SK-N-SH (cell line): ENCODE measurements at regions not wholly inside any gene's neighbourhood (a gene's known extent, or its start where the extent isn't known, plus 50 kb on each side); places are given as distances from the start of the nearest gene placed in this dataset.

Experiments used
- CTCF ChIA-PET: fragments of 300-600, 350-600 bp; formaldehyde crosslinking; extraction: SDS; loops from one replicate; lab custom pipeline; 2021; lab: Yijun Ruan, JAX
- POLR2A ChIA-PET: fragments of 350-600 bp; sonication (Branson Sonifier 250); formaldehyde crosslinking; extraction: SDS; loops from one replicate; lab custom pipeline; 2020; ENCODE audit warnings: antibody characterized with exemption, inconsistent platforms; lab: Yijun Ruan, JAX
- DNase-seq: peaks from one replicate; pipeline ENCODE4 v3.0.0; 2012
- H2AFZ ChIP-seq: fragments of 200-600 bp; sonication (generic); 2 replicates; pipeline ENCODE4 v1.8.1; 2016; ENCODE audit warnings: antibody characterized with exemption, mild to moderate bottlenecking, low read depth
- H3F3A ChIP-seq: fragments of 200-600 bp; sonication (generic); replicated peaks from 2 replicates; pipeline ENCODE3; 2016; ENCODE audit warnings: antibody characterized with exemption, mild to moderate bottlenecking; ENCODE audit not compliant: insufficient read depth
- H3K27ac ChIP-seq, 2 experiments: fragments of 200-500 bp in 1 of 2; fragments of 200-600 bp in 1 of 2; sonication (Bioruptor generic) in 1 of 2; sonication (generic), shearing (Covaris generic) in 1 of 2; 2 replicates each; pipeline versions ENCODE4 v1.5.1 to v1.6.1; 2014 to 2016; ENCODE audit warnings: low read depth in 2 of 2, inconsistent platforms in 1 of 2, low read length in 1 of 2, mild to moderate bottlenecking in 1 of 2, mixed read lengths in 1 of 2
- H3K27me3 ChIP-seq: fragments of 200-600 bp; sonication (generic), shearing (Covaris generic); 2 replicates; pipeline ENCODE4 v1.6.1; 2016; ENCODE audit warnings: mixed run types; ENCODE audit not compliant: insufficient read depth
- H3K36me3 ChIP-seq, 2 experiments: fragments of 200-500 bp in 1 of 2; fragments of 200-600 bp in 1 of 2; sonication (Bioruptor generic) in 1 of 2; sonication (generic) in 1 of 2; replicated peaks in 1 of 2; 2 replicates each; pipeline versions ENCODE3 to v1.5.1; 2014 to 2016; ENCODE audit warnings: low read length in 1 of 2, mild to moderate bottlenecking in 1 of 2; ENCODE audit not compliant: insufficient read depth in 2 of 2, control insufficient read depth in 1 of 2
- H3K4me1 ChIP-seq, 2 experiments: fragments of 200-500 bp in 1 of 2; fragments of 200-600 bp in 1 of 2; sonication (Bioruptor generic) in 1 of 2; sonication (generic), shearing (Covaris generic) in 1 of 2; 2 replicates each; pipeline versions ENCODE4 v1.5.1 to v1.6.1; 2014 to 2016; ENCODE audit warnings: low read depth in 1 of 2, low read length in 1 of 2, mixed run types in 1 of 2; ENCODE audit not compliant: insufficient read depth in 2 of 2, control insufficient read depth in 1 of 2
- H3K4me2 ChIP-seq: fragments of 200-600 bp; sonication (generic), shearing (Covaris generic); 2 replicates; pipeline ENCODE4 v1.6.1; 2017; ENCODE audit warnings: mixed run types
- H3K4me3 ChIP-seq, 2 experiments: fragments of 200-500 bp in 1 of 2; fragments of 200-600 bp in 1 of 2; sonication (Bioruptor generic) in 1 of 2; sonication (generic), shearing (Covaris generic) in 1 of 2; 2 replicates each; pipeline versions ENCODE4 v1.5.1 to v1.8.1; 2014 to 2016; ENCODE audit warnings: low read depth in 2 of 2, inconsistent platforms in 1 of 2, low read length in 1 of 2, mild to moderate bottlenecking in 1 of 2, mixed read lengths in 1 of 2, moderate library complexity in 1 of 2
- H3K79me2 ChIP-seq: fragments of 200-600 bp; sonication (generic); 2 replicates; pipeline ENCODE4 v1.8.1; 2017; ENCODE audit warnings: mild to moderate bottlenecking; ENCODE audit not compliant: insufficient read depth
- H3K9ac ChIP-seq: fragments of 200-600 bp; sonication (generic); 2 replicates; pipeline ENCODE4 v1.6.1; 2017; ENCODE audit warnings: mixed run types
- H3K9me2 ChIP-seq: fragments of 200-600 bp; sonication (generic); 2 replicates; pipeline ENCODE4 v1.6.1; 2017; ENCODE audit warnings: mixed run types
- H3K9me3 ChIP-seq: fragments of 200-600 bp; sonication (generic); 2 replicates; pipeline ENCODE4 v1.6.1; 2017; ENCODE audit warnings: mixed run types, mild to moderate bottlenecking, moderate library complexity
- H4K20me1 ChIP-seq: fragments of 200-600 bp; sonication (generic); 2 replicates; pipeline ENCODE4 v1.6.1; 2017; ENCODE audit warnings: mild to moderate bottlenecking, mixed run types; ENCODE audit not compliant: insufficient read depth
- CHD2 ChIP-seq: fragments of 150-350 bp; IDR thresholded peaks from 2 replicates; pipeline ENCODE4 v1.6.1; 2018; ENCODE audit warnings: low read length; ENCODE audit not compliant: partially characterized antibody
- EP300 ChIP-seq, 2 experiments: IDR thresholded peaks; 2 replicates each; pipeline versions ENCODE4 v1.4.0 to v1.6.1; 2012; ENCODE audit warnings: borderline replicate concordance in 1 of 2, low read depth in 1 of 2, low read length in 1 of 2
- FOSL2 ChIP-seq: IDR thresholded peaks from 2 replicates; pipeline ENCODE4 v1.4.0; 2012; ENCODE audit warnings: low read depth, mild to moderate bottlenecking, moderate library complexity, borderline replicate concordance
- MXI1 ChIP-seq: IDR thresholded peaks from 2 replicates; pipeline ENCODE4 v1.6.1; 2012; ENCODE audit warnings: mild to moderate bottlenecking, low read depth, low read length, improper control_type of control experiment
- NFIC ChIP-seq: IDR thresholded peaks from 2 replicates; pipeline ENCODE4 v1.4.0; 2012; ENCODE audit warnings: borderline replicate concordance
- POLR2AphosphoS5 ChIP-seq: IDR thresholded peaks from 2 replicates; pipeline ENCODE4 v1.6.1; 2012; ENCODE audit warnings: low read depth, low read length
- RAD21 ChIP-seq: IDR thresholded peaks from 2 replicates; pipeline ENCODE4 v1.6.1; 2012; ENCODE audit warnings: mild to moderate bottlenecking, low read length
- RFX5 ChIP-seq: IDR thresholded peaks from 2 replicates; pipeline ENCODE4 v1.6.1; 2012; ENCODE audit warnings: mild to moderate bottlenecking, improper control_type of control experiment, low read length
- SMC3 ChIP-seq: IDR thresholded peaks from 2 replicates; pipeline ENCODE4 v1.6.1; 2012; ENCODE audit warnings: low read depth, low read length, improper control_type of control experiment
- TAF1 ChIP-seq: IDR thresholded peaks from 2 replicates; pipeline ENCODE4 v1.6.1; 2012; ENCODE audit warnings: low read depth, mild to moderate bottlenecking, low read length, moderate library complexity, borderline replicate concordance
- TCF12 ChIP-seq: IDR thresholded peaks from 2 replicates; pipeline ENCODE4 v1.4.0; 2012
- YY1 ChIP-seq: IDR thresholded peaks from 2 replicates; pipeline ENCODE4 v1.4.0; 2012; ENCODE audit warnings: low read depth, mild to moderate bottlenecking
- WGBS: methylation state at CpG from one replicate; pipeline ENCODE4 v1.1.6; 2017; ENCODE audit warnings: low lambda C conversion rate; 5-methylcytosine and 5-hydroxymethylcytosine counted together
- TF ChIP-seq, protein P1 (sequence below): IDR thresholded peaks from 2 replicates; pipeline ENCODE4 v1.4.0; 2012; ENCODE audit warnings: low read depth
- TF ChIP-seq, protein P2 (sequence below): IDR thresholded peaks from 2 replicates; pipeline ENCODE4 v1.6.1; 2012; ENCODE audit warnings: mild to moderate bottlenecking, low read depth, low read length, moderate library complexity
- TF ChIP-seq, protein P3 (sequence below): IDR thresholded peaks from 2 replicates; pipeline ENCODE4 v1.4.0; 2012; ENCODE audit warnings: low read depth, borderline replicate concordance
- TF ChIP-seq, protein P4 (sequence below): IDR thresholded peaks from 2 replicates; pipeline ENCODE4; 2012
- TF ChIP-seq, protein P5 (sequence below): IDR thresholded peaks from 2 replicates; pipeline ENCODE4 v1.4.0; 2012; ENCODE audit warnings: low read depth, borderline replicate concordance

DNA sequence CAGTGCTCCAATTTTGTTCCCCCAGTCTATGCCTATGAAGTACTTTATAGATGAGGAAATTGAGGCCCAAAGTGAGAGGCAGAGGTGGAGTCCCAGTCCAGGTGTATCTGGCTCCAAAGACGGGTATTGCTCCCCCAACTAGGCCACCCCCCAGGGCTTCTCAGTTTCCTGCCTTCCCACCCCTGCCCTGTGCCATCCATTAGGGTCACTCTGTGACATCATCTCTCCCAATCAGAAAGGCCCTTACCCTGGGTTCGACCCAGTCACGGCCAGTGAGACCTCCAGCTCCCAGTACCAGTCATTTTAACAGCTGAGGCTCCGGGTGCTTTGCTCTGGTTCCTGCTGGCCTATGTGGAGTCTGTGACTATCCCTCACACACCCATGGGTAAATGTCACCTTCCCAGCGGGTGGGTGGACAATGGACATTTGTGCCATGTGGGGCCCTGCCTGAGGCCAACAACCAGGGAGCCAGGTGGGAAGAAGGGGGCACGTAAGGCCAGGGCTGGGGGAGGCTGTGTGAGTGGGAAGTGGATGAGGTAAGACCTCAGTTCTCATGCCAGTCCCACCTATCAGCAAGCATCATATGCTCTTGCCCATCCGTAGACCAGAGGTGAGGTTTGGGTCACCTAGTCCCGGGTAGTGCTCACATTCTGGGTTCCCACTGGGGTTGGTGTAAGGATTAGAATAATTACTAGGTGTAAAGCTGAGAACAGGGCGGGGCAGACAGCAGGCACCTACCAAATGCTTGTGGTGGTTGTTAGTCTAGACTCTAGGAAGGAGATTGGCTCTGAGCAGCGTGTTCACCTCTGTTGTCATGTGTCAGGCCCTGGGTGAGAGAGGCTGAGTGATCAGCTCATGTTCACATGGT, 685.9 kb downstream of the MATN1 start:
- H3K27me3 ChIP-seq, result no peaks in the 10 kb centered on the region
- no peaks in the 10 kb centered on the region for H4K20me1 ChIP-seq
- H3K27ac ChIP-seq, result no peak overlapping the region
- no peaks in the 10 kb centered on the region for H3K9me3 ChIP-seq
- H3K4me1 ChIP-seq, result peaks cover 0 to 8% of the 10 kb centered on the region in 2 experiments; a peak in 1 of 4 replicates
- H2AFZ ChIP-seq, result no peak overlapping the region
- no peak overlapping the region for H3K4me2 ChIP-seq
- CTCF ChIA-PET, result interaction anchor here (0.8 to 1.1 kb wide), 3 partner anchors 48 to 245 kb away, joined by 3 read pairs; no protein-coding TSS in a partner anchor
- H3K79me2 ChIP-seq, result no peaks in the 10 kb centered on the region
- DNase-seq, result no peak
- WGBS, result 45% methylated on average over 10 of the region's 10 CpGs
- no peaks in the 10 kb centered on the region for H3K36me3 ChIP-seq
- no peaks in the 10 kb centered on the region for H3F3A ChIP-seq
- TF ChIP-seq CHD2, result no peak
- TF ChIP-seq NFIC, result no peak
- TF ChIP-seq RAD21, result no peak
- TF ChIP-seq FOSL2, result no peak
- TF ChIP-seq MXI1, result no peak
- no peak overlapping the region for H3K9ac ChIP-seq
- no peaks in the 10 kb centered on the region for H3K9me2 ChIP-seq
- POLR2A ChIA-PET, result no interaction called here
- H3K4me3 ChIP-seq, result no peak overlapping the region

DNA sequence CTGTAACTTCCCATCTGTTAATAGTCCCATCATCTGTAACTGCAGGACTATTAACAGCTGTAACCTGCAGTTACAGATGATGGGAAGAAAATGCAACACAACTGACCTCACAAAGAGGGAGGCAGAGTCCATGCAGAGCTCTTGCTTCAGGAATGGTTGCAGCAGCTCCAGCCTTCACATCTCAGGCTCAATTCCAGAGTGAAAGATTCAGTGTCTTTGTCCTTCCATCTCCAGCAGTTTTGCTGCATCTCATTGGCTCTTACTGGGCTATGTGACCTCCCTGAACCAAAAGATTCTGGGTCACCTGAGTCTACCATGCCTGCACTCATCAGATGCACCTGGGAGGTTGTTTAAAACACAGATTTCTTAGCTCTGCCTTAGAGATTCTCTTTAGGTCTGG, 686.7 kb downstream of the MATN1 start:
- H3K27me3 ChIP-seq, result no peaks in the 10 kb centered on the region
- H3K9me3 ChIP-seq, result no peaks in the 10 kb centered on the region
- H3K9ac ChIP-seq, result no peak overlapping the region
- TF ChIP-seq POLR2AphosphoS5, result no peak
- TF ChIP-seq RFX5, result no peak
- TF ChIP-seq TCF12, result no peak
- TF ChIP-seq, protein P1, sequence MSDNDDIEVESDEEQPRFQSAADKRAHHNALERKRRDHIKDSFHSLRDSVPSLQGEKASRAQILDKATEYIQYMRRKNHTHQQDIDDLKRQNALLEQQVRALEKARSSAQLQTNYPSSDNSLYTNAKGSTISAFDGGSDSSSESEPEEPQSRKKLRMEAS, result no peak
- TF ChIP-seq, protein P2, sequence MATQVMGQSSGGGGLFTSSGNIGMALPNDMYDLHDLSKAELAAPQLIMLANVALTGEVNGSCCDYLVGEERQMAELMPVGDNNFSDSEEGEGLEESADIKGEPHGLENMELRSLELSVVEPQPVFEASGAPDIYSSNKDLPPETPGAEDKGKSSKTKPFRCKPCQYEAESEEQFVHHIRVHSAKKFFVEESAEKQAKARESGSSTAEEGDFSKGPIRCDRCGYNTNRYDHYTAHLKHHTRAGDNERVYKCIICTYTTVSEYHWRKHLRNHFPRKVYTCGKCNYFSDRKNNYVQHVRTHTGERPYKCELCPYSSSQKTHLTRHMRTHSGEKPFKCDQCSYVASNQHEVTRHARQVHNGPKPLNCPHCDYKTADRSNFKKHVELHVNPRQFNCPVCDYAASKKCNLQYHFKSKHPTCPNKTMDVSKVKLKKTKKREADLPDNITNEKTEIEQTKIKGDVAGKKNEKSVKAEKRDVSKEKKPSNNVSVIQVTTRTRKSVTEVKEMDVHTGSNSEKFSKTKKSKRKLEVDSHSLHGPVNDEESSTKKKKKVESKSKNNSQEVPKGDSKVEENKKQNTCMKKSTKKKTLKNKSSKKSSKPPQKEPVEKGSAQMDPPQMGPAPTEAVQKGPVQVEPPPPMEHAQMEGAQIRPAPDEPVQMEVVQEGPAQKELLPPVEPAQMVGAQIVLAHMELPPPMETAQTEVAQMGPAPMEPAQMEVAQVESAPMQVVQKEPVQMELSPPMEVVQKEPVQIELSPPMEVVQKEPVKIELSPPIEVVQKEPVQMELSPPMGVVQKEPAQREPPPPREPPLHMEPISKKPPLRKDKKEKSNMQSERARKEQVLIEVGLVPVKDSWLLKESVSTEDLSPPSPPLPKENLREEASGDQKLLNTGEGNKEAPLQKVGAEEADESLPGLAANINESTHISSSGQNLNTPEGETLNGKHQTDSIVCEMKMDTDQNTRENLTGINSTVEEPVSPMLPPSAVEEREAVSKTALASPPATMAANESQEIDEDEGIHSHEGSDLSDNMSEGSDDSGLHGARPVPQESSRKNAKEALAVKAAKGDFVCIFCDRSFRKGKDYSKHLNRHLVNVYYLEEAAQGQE, result no peak
- TF ChIP-seq FOSL2, result no peak
- TF ChIP-seq CHD2, result no peak
- TF ChIP-seq YY1, result no peak
- TF ChIP-seq SMC3, result no peak
- no peak for TF ChIP-seq TAF1
- TF ChIP-seq, protein P3, sequence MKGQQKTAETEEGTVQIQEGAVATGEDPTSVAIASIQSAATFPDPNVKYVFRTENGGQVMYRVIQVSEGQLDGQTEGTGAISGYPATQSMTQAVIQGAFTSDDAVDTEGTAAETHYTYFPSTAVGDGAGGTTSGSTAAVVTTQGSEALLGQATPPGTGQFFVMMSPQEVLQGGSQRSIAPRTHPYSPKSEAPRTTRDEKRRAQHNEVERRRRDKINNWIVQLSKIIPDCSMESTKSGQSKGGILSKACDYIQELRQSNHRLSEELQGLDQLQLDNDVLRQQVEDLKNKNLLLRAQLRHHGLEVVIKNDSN, result no peak
- TF ChIP-seq EP300 (IDR thresholded peaks at IDR 0.05; ENCODE audit: borderline replicate concordance in 1 of 2, low read depth in 1 of 2, low read length in 1 of 2), result no peak
- TF ChIP-seq NFIC, result no peak
- TF ChIP-seq, protein P4, sequence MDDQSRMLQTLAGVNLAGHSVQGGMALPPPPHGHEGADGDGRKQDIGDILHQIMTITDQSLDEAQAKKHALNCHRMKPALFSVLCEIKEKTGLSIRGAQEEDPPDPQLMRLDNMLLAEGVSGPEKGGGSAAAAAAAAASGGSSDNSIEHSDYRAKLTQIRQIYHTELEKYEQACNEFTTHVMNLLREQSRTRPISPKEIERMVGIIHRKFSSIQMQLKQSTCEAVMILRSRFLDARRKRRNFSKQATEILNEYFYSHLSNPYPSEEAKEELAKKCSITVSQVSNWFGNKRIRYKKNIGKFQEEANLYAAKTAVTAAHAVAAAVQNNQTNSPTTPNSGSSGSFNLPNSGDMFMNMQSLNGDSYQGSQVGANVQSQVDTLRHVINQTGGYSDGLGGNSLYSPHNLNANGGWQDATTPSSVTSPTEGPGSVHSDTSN, result no peak
- TF ChIP-seq, protein P5, sequence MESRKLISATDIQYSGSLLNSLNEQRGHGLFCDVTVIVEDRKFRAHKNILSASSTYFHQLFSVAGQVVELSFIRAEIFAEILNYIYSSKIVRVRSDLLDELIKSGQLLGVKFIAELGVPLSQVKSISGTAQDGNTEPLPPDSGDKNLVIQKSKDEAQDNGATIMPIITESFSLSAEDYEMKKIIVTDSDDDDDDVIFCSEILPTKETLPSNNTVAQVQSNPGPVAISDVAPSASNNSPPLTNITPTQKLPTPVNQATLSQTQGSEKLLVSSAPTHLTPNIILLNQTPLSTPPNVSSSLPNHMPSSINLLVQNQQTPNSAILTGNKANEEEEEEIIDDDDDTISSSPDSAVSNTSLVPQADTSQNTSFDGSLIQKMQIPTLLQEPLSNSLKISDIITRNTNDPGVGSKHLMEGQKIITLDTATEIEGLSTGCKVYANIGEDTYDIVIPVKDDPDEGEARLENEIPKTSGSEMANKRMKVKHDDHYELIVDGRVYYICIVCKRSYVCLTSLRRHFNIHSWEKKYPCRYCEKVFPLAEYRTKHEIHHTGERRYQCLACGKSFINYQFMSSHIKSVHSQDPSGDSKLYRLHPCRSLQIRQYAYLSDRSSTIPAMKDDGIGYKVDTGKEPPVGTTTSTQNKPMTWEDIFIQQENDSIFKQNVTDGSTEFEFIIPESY, result no peak
- no peak for TF ChIP-seq RAD21
- POLR2A ChIA-PET, result no interaction called here
- peaks cover 0 to 8% of the 10 kb centered on the region in 2 experiments; a peak in 1 of 4 replicates for H3K4me1 ChIP-seq
- CTCF ChIA-PET, result interaction anchor here (1.0 kb wide), 2 partner anchors 50 to 244 kb away, joined by 3 to 5 read pairs; no protein-coding TSS in a partner anchor
- no peak overlapping the region for H2AFZ ChIP-seq
- H3K27ac ChIP-seq, result no peak overlapping the region
- no peaks in the 10 kb centered on the region for H3K9me2 ChIP-seq
- no peak overlapping the region for H3K4me3 ChIP-seq
- H3K79me2 ChIP-seq, result no peaks in the 10 kb centered on the region
- no peaks in the 10 kb centered on the region for H4K20me1 ChIP-seq
- no peak for DNase-seq
- no peak overlapping the region for H3K4me2 ChIP-seq
- no peaks in the 10 kb centered on the region for H3F3A ChIP-seq
- no peaks in the 10 kb centered on the region for H3K36me3 ChIP-seq
